ENCODE measurements at regions not wholly inside any gene's neighbourhood (a gene's known extent, or its start where the extent isn't known, plus 50 kb on each side); places are given as distances from the start of the nearest gene placed in this dataset.

GRCh38 chr10:78715435-78715834 lies 353.3 kb upstream of the ZMIZ1 start:
- TF ChIP-seq POLR2A (IDR thresholded peaks at IDR 0.05) (no peak), CTCF (IDR thresholded peaks at IDR 0.05) (no peak), EP300 (IDR thresholded peaks at IDR 0.05) (no peak)

All from suprapubic skin (tissue), 3 donors.